ENCODE measurements at regions not wholly inside any gene's neighbourhood (a gene's known extent, or its start where the extent isn't known, plus 50 kb on each side); places are given as distances from the start of the nearest gene placed in this dataset.

DNA sequence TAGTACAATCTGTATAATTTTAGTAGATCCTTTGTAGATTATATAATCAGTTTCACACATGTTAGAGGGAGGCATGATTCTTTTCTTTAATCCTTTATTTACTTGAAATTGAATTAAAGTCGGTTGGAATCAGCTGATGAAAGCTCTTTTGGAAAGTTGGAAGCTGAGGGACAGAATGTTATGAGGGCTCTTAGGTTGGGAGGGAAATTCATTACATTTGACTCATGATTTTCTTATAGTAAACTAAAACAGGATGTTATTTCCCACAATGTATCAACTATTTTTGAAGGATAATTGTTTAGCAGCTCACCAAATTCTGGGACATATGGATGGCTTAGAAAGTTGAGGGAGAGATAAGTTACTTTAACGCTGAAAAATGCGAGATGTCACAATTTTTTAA, 52.7 kb upstream of the TMEFF2 start:
- TF ChIP-seq TMF1 (CRISPR knock-in tag; IDR thresholded peaks at IDR 0.05; ENCODE audit: low read depth) (no peak), REXO4 (CRISPR knock-in tag; IDR thresholded peaks at IDR 0.05; ENCODE audit: borderline replicate concordance) (no peak)
- TF ChIP-seq, protein P1, sequence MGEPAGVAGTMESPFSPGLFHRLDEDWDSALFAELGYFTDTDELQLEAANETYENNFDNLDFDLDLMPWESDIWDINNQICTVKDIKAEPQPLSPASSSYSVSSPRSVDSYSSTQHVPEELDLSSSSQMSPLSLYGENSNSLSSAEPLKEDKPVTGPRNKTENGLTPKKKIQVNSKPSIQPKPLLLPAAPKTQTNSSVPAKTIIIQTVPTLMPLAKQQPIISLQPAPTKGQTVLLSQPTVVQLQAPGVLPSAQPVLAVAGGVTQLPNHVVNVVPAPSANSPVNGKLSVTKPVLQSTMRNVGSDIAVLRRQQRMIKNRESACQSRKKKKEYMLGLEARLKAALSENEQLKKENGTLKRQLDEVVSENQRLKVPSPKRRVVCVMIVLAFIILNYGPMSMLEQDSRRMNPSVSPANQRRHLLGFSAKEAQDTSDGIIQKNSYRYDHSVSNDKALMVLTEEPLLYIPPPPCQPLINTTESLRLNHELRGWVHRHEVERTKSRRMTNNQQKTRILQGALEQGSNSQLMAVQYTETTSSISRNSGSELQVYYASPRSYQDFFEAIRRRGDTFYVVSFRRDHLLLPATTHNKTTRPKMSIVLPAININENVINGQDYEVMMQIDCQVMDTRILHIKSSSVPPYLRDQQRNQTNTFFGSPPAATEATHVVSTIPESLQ (CRISPR knock-in tag; conservative IDR thresholded peaks at IDR 0.05): no peak
- TF ChIP-seq, protein P2, sequence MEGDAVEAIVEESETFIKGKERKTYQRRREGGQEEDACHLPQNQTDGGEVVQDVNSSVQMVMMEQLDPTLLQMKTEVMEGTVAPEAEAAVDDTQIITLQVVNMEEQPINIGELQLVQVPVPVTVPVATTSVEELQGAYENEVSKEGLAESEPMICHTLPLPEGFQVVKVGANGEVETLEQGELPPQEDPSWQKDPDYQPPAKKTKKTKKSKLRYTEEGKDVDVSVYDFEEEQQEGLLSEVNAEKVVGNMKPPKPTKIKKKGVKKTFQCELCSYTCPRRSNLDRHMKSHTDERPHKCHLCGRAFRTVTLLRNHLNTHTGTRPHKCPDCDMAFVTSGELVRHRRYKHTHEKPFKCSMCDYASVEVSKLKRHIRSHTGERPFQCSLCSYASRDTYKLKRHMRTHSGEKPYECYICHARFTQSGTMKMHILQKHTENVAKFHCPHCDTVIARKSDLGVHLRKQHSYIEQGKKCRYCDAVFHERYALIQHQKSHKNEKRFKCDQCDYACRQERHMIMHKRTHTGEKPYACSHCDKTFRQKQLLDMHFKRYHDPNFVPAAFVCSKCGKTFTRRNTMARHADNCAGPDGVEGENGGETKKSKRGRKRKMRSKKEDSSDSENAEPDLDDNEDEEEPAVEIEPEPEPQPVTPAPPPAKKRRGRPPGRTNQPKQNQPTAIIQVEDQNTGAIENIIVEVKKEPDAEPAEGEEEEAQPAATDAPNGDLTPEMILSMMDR (CRISPR knock-in tag; IDR thresholded peaks at IDR 0.05): no peak
